GM23248 (cell line): ENCODE measurements at regions not wholly inside any gene's neighbourhood (a gene's known extent, or its start where the extent isn't known, plus 50 kb on each side); places are given as distances from the start of the nearest gene placed in this dataset.

ENCODE experiments used
- EZH2 ChIP-seq: fragments of 200-600 bp; sonication (generic); IDR thresholded peaks from 2 replicates; pipeline ENCODE4 v1.6.1; 2018; ENCODE audit warnings: antibody characterized with exemption, mild to moderate bottlenecking; ENCODE audit not compliant: insufficient read depth, poor library complexity, severe bottlenecking
- EZH2phosphoT487 ChIP-seq: fragments of 200-600 bp; sonication (generic); IDR thresholded peaks from 2 replicates; pipeline ENCODE4 v1.6.1; 2018; ENCODE audit warnings: antibody characterized with exemption, moderate library complexity, mild to moderate bottlenecking, low read depth; ENCODE audit not compliant: insufficient read depth

DNA sequence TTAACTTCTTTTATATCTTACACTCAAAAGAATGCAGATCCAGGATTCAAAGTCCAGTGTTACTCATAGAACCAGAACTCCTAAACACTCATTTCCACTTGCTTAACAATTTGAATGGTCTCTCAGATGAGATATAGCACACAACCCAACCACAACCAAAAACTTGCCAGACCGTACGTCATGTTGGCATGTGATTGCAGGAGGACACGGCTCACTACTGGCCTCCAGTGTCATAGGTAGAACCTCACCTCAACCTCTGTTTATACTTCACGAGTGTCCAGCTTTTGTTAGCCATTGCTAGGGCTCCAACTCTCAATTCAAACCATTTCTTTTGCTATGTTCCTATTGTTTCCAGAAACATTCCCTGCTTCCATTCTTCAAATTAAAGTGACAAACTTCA, 58.5 kb upstream of the PDGFD start:
- no peak for TF ChIP-seq EZH2
- no peak for TF ChIP-seq EZH2phosphoT487
